Mucosa of rectum (tissue), 2 donors: ENCODE measurements at regions not wholly inside any gene's neighbourhood (a gene's known extent, or its start where the extent isn't known, plus 50 kb on each side); places are given as distances from the start of the nearest gene placed in this dataset.

Experiments
- H3K27ac ChIP-seq, 2 donors: one replicate each; pipeline ENCODE4 v1.7.0; 2013; ENCODE audit warnings: inconsistent platforms in 2 of 2, low read depth in 2 of 2, low read length in 2 of 2
- H3K27me3 ChIP-seq, 2 donors: one replicate each; pipeline ENCODE4 v1.7.0; 2013; ENCODE audit warnings: low read length in 2 of 2; ENCODE audit not compliant: control insufficient read depth in 2 of 2, insufficient read depth in 2 of 2
- H3K36me3 ChIP-seq, 2 donors: one replicate each; pipeline ENCODE4 v1.7.0; 2013; ENCODE audit warnings: low read length in 2 of 2; ENCODE audit not compliant: control insufficient read depth in 2 of 2, insufficient read depth in 2 of 2
- H3K4me1 ChIP-seq, 2 donors: one replicate each; pipeline ENCODE4 v1.7.0; 2013; ENCODE audit warnings: low read length in 2 of 2, mild to moderate bottlenecking in 1 of 2; ENCODE audit not compliant: control insufficient read depth in 2 of 2, insufficient read depth in 2 of 2
- H3K4me3 ChIP-seq, 2 donors: one replicate each; pipeline ENCODE4 v1.7.0; 2013; ENCODE audit warnings: low read length in 2 of 2
- H3K9ac ChIP-seq, 2 donors: one replicate each; pipeline ENCODE4 v1.7.0; 2013; ENCODE audit warnings: low read length in 2 of 2, low read depth in 1 of 2, mild to moderate bottlenecking in 1 of 2
- H3K9me3 ChIP-seq, 2 donors: one replicate each; pipeline ENCODE4 v1.7.0; 2013; ENCODE audit warnings: low read length in 2 of 2; ENCODE audit not compliant: control insufficient read depth in 2 of 2
- donor health status: healthy.
- donor health status: Normal muscosa, but diverticular disease.

GRCh38 chr4:130855533-130855932 lies 1759.6 kb downstream of the C4orf33 start:
- no peak overlapping the region for H3K27ac ChIP-seq
- H3K4me1 ChIP-seq, result no peaks in the 10 kb centered on the region
- H3K9me3 ChIP-seq, result peaks cover 0 to 3% of the 10 kb centered on the region in 2 donors
- no peak overlapping the region for H3K4me3 ChIP-seq
- H3K27me3 ChIP-seq, result no peaks in the 10 kb centered on the region
- no peak overlapping the region for H3K9ac ChIP-seq
- H3K36me3 ChIP-seq, result no peaks in the 10 kb centered on the region

GRCh38 chr4:130859991-130860390 lies 1764.0 kb downstream of the C4orf33 start:
- H3K27me3 ChIP-seq, result no peaks in the 10 kb centered on the region
- H3K36me3 ChIP-seq, result no peaks in the 10 kb centered on the region
- H3K27ac ChIP-seq, result no peak overlapping the region
- no peak overlapping the region for H3K9ac ChIP-seq
- H3K4me1 ChIP-seq, result no peaks in the 10 kb centered on the region
- no peaks in the 10 kb centered on the region for H3K9me3 ChIP-seq
- no peak overlapping the region for H3K4me3 ChIP-seq

- Histone ChIP-seq H3K27me3 (no peaks in the 10 kb centered on the region), H3K4me3 (no peak overlapping the region), H3K9ac (no peak overlapping the region), H3K27ac (no peak overlapping the region), H3K36me3 (no peaks in the 10 kb centered on the region), H3K4me1 (no peaks in the 10 kb centered on the region), H3K9me3 (no peaks in the 10 kb centered on the region)
These were observed 1801.0 kb downstream of the C4orf33 start for GRCh38 chr4:130896920-130897319.

- no peaks in the 10 kb centered on the region for H3K27me3 ChIP-seq
- no peaks in the 10 kb centered on the region for H3K4me1 ChIP-seq
- H3K9ac ChIP-seq, result no peak overlapping the region
- peaks cover 0 to 4% of the 10 kb centered on the region in 2 donors for H3K9me3 ChIP-seq
- no peak overlapping the region for H3K27ac ChIP-seq
- H3K4me3 ChIP-seq, result no peak overlapping the region
- H3K36me3 ChIP-seq, result no peaks in the 10 kb centered on the region
These were observed 1805.4 kb downstream of the C4orf33 start for GRCh38 chr4:130901321-130901720.

- Histone ChIP-seq H3K27me3 (no peaks in the 10 kb centered on the region), H3K27ac (no peak overlapping the region), H3K9ac (no peak overlapping the region), H3K4me3 (no peak overlapping the region), H3K36me3 (no peaks in the 10 kb centered on the region), H3K4me1 (no peaks in the 10 kb centered on the region), H3K9me3 (no peaks in the 10 kb centered on the region)
These were observed 1827.0 kb downstream of the C4orf33 start for GRCh38 chr4:130922955-130923354.

GRCh38 chr4:130955520-130955919 lies 1859.6 kb downstream of the C4orf33 start:
- H3K27ac ChIP-seq, result no peak overlapping the region
- no peaks in the 10 kb centered on the region for H3K36me3 ChIP-seq
- H3K4me3 ChIP-seq, result no peak overlapping the region
- no peaks in the 10 kb centered on the region for H3K27me3 ChIP-seq
- no peak overlapping the region for H3K9ac ChIP-seq
- no peaks in the 10 kb centered on the region for H3K9me3 ChIP-seq
- H3K4me1 ChIP-seq, result no peaks in the 10 kb centered on the region

- Histone ChIP-seq H3K27ac (no peak overlapping the region), H3K27me3 (no peaks in the 10 kb centered on the region), H3K9me3 (peaks cover 0 to 2% of the 10 kb centered on the region in 2 donors), H3K9ac (no peak overlapping the region), H3K4me3 (no peak overlapping the region), H3K4me1 (no peaks in the 10 kb centered on the region), H3K36me3 (no peaks in the 10 kb centered on the region)
These were observed 1889.4 kb downstream of the C4orf33 start for GRCh38 chr4:130985371-130985770.

- H3K27ac ChIP-seq, result no peak overlapping the region
- no peaks in the 10 kb centered on the region for H3K27me3 ChIP-seq
- H3K36me3 ChIP-seq, result no peaks in the 10 kb centered on the region
- no peak overlapping the region for H3K4me3 ChIP-seq
- peaks cover 0 to 3% of the 10 kb centered on the region in 2 donors for H3K9me3 ChIP-seq
- H3K9ac ChIP-seq, result no peak overlapping the region
- no peaks in the 10 kb centered on the region for H3K4me1 ChIP-seq
These were observed 1900.0 kb downstream of the C4orf33 start for GRCh38 chr4:130995988-130996387.

GRCh38 chr4:131001371-131001770 lies 1905.4 kb downstream of the C4orf33 start:
- Histone ChIP-seq H3K4me1 (no peaks in the 10 kb centered on the region), H3K27ac (no peak overlapping the region), H3K4me3 (no peak overlapping the region), H3K9ac (no peak overlapping the region), H3K27me3 (no peaks in the 10 kb centered on the region), H3K9me3 (peaks cover 0 to 3% of the 10 kb centered on the region in 2 donors), H3K36me3 (no peaks in the 10 kb centered on the region)

GRCh38 chr4:131002132-131002531 lies 1906.2 kb downstream of the C4orf33 start:
- Histone ChIP-seq H3K36me3 (no peaks in the 10 kb centered on the region), H3K27ac (no peak overlapping the region), H3K27me3 (no peaks in the 10 kb centered on the region), H3K9ac (no peak overlapping the region), H3K4me3 (no peak overlapping the region), H3K9me3 (no peaks in the 10 kb centered on the region), H3K4me1 (no peaks in the 10 kb centered on the region)

- Histone ChIP-seq H3K27ac (no peak overlapping the region), H3K9me3 (no peaks in the 10 kb centered on the region), H3K4me1 (no peaks in the 10 kb centered on the region), H3K9ac (no peak overlapping the region), H3K27me3 (no peaks in the 10 kb centered on the region), H3K4me3 (no peak overlapping the region), H3K36me3 (no peaks in the 10 kb centered on the region)
These were observed 1910.4 kb downstream of the C4orf33 start for GRCh38 chr4:131006388-131006787.
